ENCODE measurements at regions not wholly inside any gene's neighbourhood (a gene's known extent, or its start where the extent isn't known, plus 50 kb on each side); places are given as distances from the start of the nearest gene placed in this dataset.

- DNase-seq: no peak
These were observed 72.4 kb upstream of the IFNAR2 start for GRCh38 chr21:33157303-33157702.

DNA sequence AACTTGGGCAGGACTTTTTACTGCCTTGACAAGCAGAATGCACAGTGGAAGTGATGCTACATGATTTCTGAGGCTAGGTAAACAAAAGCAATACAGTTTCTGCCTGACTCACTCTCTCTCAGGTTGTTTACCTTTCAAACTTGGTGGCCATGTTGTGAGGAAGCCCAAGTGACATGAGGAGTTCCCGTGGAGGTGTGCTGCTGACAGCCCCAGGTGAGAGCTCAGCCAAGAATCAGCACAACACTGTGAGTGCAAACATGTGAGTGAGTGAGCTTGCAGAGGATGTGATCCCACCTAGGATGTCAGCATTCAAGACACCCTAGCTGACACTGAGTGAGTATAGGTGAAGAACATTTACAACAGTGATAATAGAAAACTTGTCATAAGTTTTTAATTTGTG is 71.1 kb upstream of the IFNAR2 start:
- DNase-seq: no peak

DNA sequence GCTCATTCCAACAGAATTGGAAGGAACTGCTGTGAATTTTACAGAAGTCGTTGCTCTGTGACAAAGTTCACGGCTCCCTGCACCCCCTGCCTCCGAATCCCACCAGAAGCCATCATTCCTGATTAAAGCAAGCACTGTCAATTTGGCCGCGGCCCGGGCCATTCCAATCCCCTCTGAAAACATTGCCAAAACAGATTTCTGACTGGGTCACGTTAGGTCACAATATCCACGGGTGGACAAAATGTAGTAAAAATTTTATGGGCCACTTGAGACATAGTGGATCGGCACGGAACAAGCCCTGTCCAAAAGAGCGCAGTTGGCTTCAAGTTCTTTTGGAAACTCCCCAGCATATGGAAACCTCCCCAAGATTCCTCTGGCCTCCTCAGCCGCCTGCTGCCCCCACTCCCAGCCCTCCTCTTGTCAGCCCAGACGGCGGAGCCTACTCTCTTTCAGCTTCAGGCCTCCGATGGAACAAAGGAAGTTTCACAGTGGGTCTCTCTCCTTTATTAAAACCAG is 67.2 kb upstream of the IFNAR2 start:
- DNase-seq: no peak

GRCh38 chr21:33168886-33169285 is 60.9 kb upstream of the IFNAR2 start:
- no peak for DNase-seq

DNA sequence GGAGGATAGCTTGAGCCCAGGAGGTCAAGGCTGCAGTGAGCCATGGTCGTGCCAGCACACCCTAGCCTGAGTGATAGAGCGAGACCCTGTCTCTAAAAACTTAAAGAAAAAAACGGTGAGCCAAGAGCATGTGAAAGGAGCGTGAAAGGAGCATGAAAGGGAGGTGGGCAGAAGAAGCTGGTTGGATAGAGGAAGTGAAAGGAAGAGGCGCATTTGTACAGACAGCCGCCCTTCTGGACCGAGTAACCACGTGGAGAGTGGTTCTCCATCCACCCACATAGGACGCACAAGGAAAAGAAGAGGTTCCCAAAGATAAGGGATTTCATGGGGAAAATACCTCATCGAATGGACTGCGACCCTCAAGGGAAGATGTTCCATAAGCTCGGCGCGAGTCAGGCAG is 60.4 kb upstream of the IFNAR2 start:
- no peak for DNase-seq

DNA sequence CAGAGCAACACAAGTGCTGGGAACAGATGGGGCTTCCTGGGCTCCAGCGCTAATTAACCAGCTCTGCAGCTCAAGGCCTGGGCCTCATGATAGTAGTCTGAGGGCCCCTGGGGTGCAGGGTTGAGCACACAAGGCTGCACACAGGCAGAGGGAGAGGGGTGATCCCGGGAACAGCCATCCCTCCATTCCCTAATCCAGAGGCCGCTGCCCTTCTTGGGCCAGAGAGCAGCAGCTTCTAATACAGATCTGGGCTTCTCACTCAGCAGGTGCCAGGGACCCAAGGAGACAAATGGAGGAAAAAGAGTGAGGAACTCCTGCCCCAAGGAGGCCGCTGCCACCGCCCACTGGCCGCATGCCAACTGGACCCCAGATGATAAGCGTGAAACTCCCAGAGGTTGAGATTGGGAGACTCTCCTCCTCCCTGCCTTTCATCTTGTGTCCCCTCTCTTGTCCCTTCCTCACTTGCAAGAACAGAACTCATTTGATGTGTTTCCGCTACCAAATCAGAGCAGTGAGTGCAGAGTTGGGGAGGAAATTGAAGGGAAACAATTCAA is 58.0 kb upstream of the IFNAR2 start:
- no peak for DNase-seq

DNA sequence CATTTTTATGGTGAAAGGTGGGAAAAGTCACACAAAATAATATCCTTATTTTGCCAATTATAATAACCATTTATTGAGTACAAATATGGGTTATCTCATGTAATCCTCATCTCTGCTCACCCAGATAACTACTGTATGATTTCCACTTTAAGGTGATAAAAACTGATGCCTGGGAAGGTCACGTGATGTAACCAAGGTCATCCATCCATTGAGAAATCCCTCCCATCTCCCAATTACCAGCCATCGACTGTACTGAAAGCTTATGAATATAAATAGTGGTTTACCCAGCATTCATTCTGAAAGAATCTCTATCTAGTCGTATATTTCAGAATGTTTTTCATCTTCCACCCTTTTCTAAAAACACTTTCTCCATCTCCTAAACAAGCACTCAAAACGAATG is 55.0 kb upstream of the IFNAR2 start:
- DNase-seq: no peak
